Keratinocyte (primary cell): ENCODE measurements at regions not wholly inside any gene's neighbourhood (a gene's known extent, or its start where the extent isn't known, plus 50 kb on each side); places are given as distances from the start of the nearest gene placed in this dataset.

Experiments used
- EZH2 ChIP-seq: IDR thresholded peaks from one replicate; pipeline ENCODE4 v1.6.1; 2012; ENCODE audit warnings: inconsistent platforms, mild to moderate bottlenecking, low read length, moderate library complexity
- TF ChIP-seq, protein P1 (sequence below), 3 experiments: IDR thresholded peaks in 1 of 3; conservative IDR thresholded peaks in 1 of 3; optimal IDR thresholded peaks in 1 of 3; 2 replicates in 2 of 3; 3 replicates in 1 of 3; pipeline versions ENCODE3 to v1.5.1; 2011; ENCODE audit warnings: low read length in 3 of 3, mild to moderate bottlenecking in 3 of 3, moderate library complexity in 2 of 3, control low read depth in 1 of 3, inconsistent platforms in 1 of 3; ENCODE audit not compliant: insufficient read depth in 2 of 3; ENCODE audit errors: extremely low read depth in 1 of 3

GRCh38 chr1:168480997-168481396, 62.8 kb downstream of the XCL2 start:
- TF ChIP-seq, protein P1, sequence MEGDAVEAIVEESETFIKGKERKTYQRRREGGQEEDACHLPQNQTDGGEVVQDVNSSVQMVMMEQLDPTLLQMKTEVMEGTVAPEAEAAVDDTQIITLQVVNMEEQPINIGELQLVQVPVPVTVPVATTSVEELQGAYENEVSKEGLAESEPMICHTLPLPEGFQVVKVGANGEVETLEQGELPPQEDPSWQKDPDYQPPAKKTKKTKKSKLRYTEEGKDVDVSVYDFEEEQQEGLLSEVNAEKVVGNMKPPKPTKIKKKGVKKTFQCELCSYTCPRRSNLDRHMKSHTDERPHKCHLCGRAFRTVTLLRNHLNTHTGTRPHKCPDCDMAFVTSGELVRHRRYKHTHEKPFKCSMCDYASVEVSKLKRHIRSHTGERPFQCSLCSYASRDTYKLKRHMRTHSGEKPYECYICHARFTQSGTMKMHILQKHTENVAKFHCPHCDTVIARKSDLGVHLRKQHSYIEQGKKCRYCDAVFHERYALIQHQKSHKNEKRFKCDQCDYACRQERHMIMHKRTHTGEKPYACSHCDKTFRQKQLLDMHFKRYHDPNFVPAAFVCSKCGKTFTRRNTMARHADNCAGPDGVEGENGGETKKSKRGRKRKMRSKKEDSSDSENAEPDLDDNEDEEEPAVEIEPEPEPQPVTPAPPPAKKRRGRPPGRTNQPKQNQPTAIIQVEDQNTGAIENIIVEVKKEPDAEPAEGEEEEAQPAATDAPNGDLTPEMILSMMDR (optimal IDR thresholded peaks at IDR 0.05 in 1 of 3, IDR thresholded peaks at IDR 0.05 in 1 of 3, conservative IDR thresholded peaks at IDR 0.05 in 1 of 3; ENCODE audit: extremely low read depth in 1 of 3, insufficient read depth in 2 of 3, low read length in 3 of 3), result no peak
- no peak for TF ChIP-seq EZH2
